ENCODE measurements at regions not wholly inside any gene's neighbourhood (a gene's known extent, or its start where the extent isn't known, plus 50 kb on each side); places are given as distances from the start of the nearest gene placed in this dataset.

- no peak for TF ChIP-seq CTCF (IDR thresholded peaks at IDR 0.05; ENCODE audit: insufficient read depth, low read depth, low read length)
- CTCF ChIA-PET = interaction anchor here (0.6 kb wide), 2 partner anchors 22 to 1742 kb away, joined by 3 read pairs; no protein-coding TSS in a partner anchor
These were observed 1169.3 kb upstream of the DDX18 start for GRCh38 chr2:116645155-116645554.

GRCh38 chr2:116668691-116669090 lies 1145.8 kb upstream of the DDX18 start:
- no peak for TF ChIP-seq CTCF (IDR thresholded peaks at IDR 0.05; ENCODE audit: insufficient read depth, low read depth, low read length)
- no peaks in the 10 kb centered on the region for H3K27me3 ChIP-seq (ENCODE audit: control insufficient read depth, insufficient read depth, low read length)
- no peaks in the 10 kb centered on the region for H3K36me3 ChIP-seq (ENCODE audit: control insufficient read depth, insufficient read depth, low read length)
- no peak for DNase-seq (ENCODE audit: low read depth)
- CTCF ChIA-PET = no interaction called here
- no peak overlapping the region for H3K4me3 ChIP-seq (ENCODE audit: low read depth, low read length)
- POLR2A ChIA-PET = no interaction called here

More at GRCh38 chr2:116645155-116645554, 1169.3 kb upstream of the DDX18 start:
- Histone ChIP-seq H3K4me3 (ENCODE audit: low read depth, low read length) (no peak overlapping the region), H3K27me3 (ENCODE audit: control insufficient read depth, insufficient read depth, low read length) (no peaks in the 10 kb centered on the region), H3K36me3 (ENCODE audit: control insufficient read depth, insufficient read depth, low read length) (no peaks in the 10 kb centered on the region)
- POLR2A ChIA-PET = no interaction called here
- DNase-seq (ENCODE audit: low read depth) = no peak

DNA sequence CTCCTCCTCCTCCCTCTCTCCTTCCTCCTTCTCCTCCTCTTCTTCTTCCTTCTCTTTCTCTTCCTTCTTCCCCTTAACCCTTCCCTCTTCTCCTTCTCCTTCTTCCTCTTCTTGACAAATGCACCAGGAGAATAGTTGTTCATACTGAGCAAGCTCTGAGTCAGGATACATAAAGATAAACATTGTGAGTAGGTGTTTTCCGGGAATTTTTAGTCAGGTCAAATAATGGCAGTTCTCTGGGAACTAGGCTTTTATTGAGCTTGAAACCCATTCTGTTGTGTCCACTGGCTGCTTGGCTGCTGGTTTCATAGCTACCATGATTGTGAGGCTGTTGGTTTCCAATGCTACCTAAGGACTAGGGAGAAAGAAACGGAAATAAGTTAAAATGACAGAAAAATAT lies 1144.7 kb upstream of the DDX18 start:
- ChIA-PET POLR2A (no interaction called here), CTCF (no interaction called here)
- no peaks in the 10 kb centered on the region for H3K27me3 ChIP-seq (ENCODE audit: control insufficient read depth, insufficient read depth, low read length)
- TF ChIP-seq CTCF (IDR thresholded peaks at IDR 0.05; ENCODE audit: insufficient read depth, low read depth, low read length) = no peak
- DNase-seq (ENCODE audit: low read depth) = no peak
- H3K36me3 ChIP-seq (ENCODE audit: control insufficient read depth, insufficient read depth, low read length) = no peaks in the 10 kb centered on the region
- H3K4me3 ChIP-seq (ENCODE audit: low read depth, low read length) = no peak overlapping the region

- ChIA-PET POLR2A (no interaction called here), CTCF (no interaction called here)
- no peak for TF ChIP-seq CTCF (IDR thresholded peaks at IDR 0.05; ENCODE audit: insufficient read depth, low read depth, low read length)
These were observed 1140.3 kb upstream of the DDX18 start for GRCh38 chr2:116674188-116674587.

GRCh38 chr2:116676776-116677175 lies 1137.7 kb upstream of the DDX18 start:
- no peak for TF ChIP-seq CTCF (IDR thresholded peaks at IDR 0.05; ENCODE audit: insufficient read depth, low read depth, low read length)
- H3K27me3 ChIP-seq (ENCODE audit: control insufficient read depth, insufficient read depth, low read length) = no peaks in the 10 kb centered on the region
- no peak for DNase-seq (ENCODE audit: low read depth)
- H3K36me3 ChIP-seq (ENCODE audit: control insufficient read depth, insufficient read depth, low read length) = no peaks in the 10 kb centered on the region
- ChIA-PET CTCF (no interaction called here), POLR2A (no interaction called here)
- no peak overlapping the region for H3K4me3 ChIP-seq (ENCODE audit: low read depth, low read length)

More at GRCh38 chr2:116674188-116674587, 1140.3 kb upstream of the DDX18 start:
- Histone ChIP-seq H3K36me3 (ENCODE audit: control insufficient read depth, insufficient read depth, low read length) (no peaks in the 10 kb centered on the region), H3K27me3 (ENCODE audit: control insufficient read depth, insufficient read depth, low read length) (no peaks in the 10 kb centered on the region), H3K4me3 (ENCODE audit: low read depth, low read length) (no peak overlapping the region)
- no peak for DNase-seq (ENCODE audit: low read depth)

Measured in BJ (cell line).